Activated naive CD4-positive, alpha-beta T cell treated with anti-CD3 and anti-CD28 coated beads, Interleukin-2, amount 10 ng/mL, durations not matched to agents 7 days and 5 days (primary cell): ENCODE measurements at regions not wholly inside any gene's neighbourhood (a gene's known extent, or its start where the extent isn't known, plus 50 kb on each side); places are given as distances from the start of the nearest gene placed in this dataset.
"Not testable (repeated sequence)": the region's sequence is repeated elsewhere in the genome, so short reads cannot be mapped to it uniquely, and the experiment has no call there.

Source experiments
- CTCF ChIA-PET: fragments of 350-600 bp; sonication (Branson Sonifier 250); formaldehyde crosslinking; loops from one replicate; lab custom pipeline; 2021; ENCODE audit warnings: antibody characterized with exemption; lab: Charles Lee
- DNase-seq: peaks from one replicate; pipeline ENCODE4 v3.0.0-alpha.2; 2020
- H3K27ac Mint-ChIP-seq: one replicate; pipeline ENCODE4 v1.8.0; 2021; ENCODE audit warnings: mild to moderate bottlenecking, moderate library complexity, mixed read lengths
- H3K27me3 Mint-ChIP-seq: one replicate; pipeline ENCODE4 v1.8.0; 2021; ENCODE audit warnings: mild to moderate bottlenecking, mixed read lengths
- H3K36me3 Mint-ChIP-seq: one replicate; pipeline ENCODE4 v1.8.0; 2021; ENCODE audit warnings: mixed read lengths
- H3K4me1 Mint-ChIP-seq: one replicate; pipeline ENCODE4 v1.8.0; 2021; ENCODE audit warnings: mixed read lengths
- H3K4me3 Mint-ChIP-seq: one replicate; pipeline ENCODE4 v1.8.0; 2021; ENCODE audit warnings: mild to moderate bottlenecking, moderate library complexity, mixed read lengths
- H3K9me3 Mint-ChIP-seq: one replicate; pipeline ENCODE4 v1.8.0; 2021; ENCODE audit warnings: mixed read lengths

GRCh38 chr2:134002921-134003320 is 251.0 kb upstream of the MGAT5 start:
- Mint-ChIP-seq H3K27ac (no peak overlapping the region), H3K36me3 (no peaks in the 10 kb centered on the region), H3K4me1 (no peaks in the 10 kb centered on the region), H3K27me3 (peaks cover 16% of the 10 kb centered on the region), H3K9me3 (no peaks in the 10 kb centered on the region), H3K4me3 (no peak overlapping the region)
- DNase-seq, result no peak
- CTCF ChIA-PET, result interaction anchor here (1.1 to 1.6 kb wide), 2 partner anchors 116 to 125 kb away, joined by 3 to 6 read pairs; no protein-coding TSS in a partner anchor

DNA sequence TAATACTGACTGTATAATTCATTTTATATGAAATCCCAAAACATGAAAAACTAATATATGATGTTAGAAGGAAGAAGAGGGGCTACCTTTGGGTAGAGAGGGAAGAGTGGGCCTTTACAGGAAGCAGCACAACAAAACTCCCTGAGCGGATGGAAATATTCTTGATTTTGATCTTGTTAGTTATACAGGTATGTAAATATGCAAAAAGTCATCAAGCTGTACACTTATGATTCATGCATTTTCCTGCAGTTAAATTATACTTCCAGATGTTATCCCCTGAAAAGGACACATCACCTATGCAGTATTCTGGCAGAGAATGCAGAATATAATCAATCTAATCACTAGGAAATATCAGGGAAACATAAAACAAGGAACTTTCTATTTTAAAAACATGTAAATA is 249.4 kb upstream of the MGAT5 start:
- DNase-seq, result no peak
- Mint-ChIP-seq H3K4me1 (no peaks in the 10 kb centered on the region), H3K27ac (no peak overlapping the region), H3K36me3 (no peaks in the 10 kb centered on the region), H3K4me3 (no peak overlapping the region), H3K9me3 (no peaks in the 10 kb centered on the region), H3K27me3 (peaks cover 16% of the 10 kb centered on the region)
- CTCF ChIA-PET, result no interaction called here

- Mint-ChIP-seq H3K27ac (no peak overlapping the region), H3K27me3 (peaks cover 7% of the 10 kb centered on the region), H3K4me1 (no peaks in the 10 kb centered on the region), H3K4me3 (no peak overlapping the region), H3K36me3 (no peaks in the 10 kb centered on the region), H3K9me3 (no peaks in the 10 kb centered on the region)
- CTCF ChIA-PET, result no interaction called here
- DNase-seq, result no peak
Measured at GRCh38 chr2:134008837-134009236, 245.0 kb upstream of the MGAT5 start.

GRCh38 chr2:134009440-134009839 is 244.4 kb upstream of the MGAT5 start:
- Mint-ChIP-seq H3K27me3 (peaks cover 7% of the 10 kb centered on the region), H3K9me3 (no peaks in the 10 kb centered on the region), H3K4me3 (no peak overlapping the region), H3K36me3 (no peaks in the 10 kb centered on the region), H3K4me1 (no peaks in the 10 kb centered on the region), H3K27ac (no peak overlapping the region)
- DNase-seq, result no peak
- CTCF ChIA-PET, result no interaction called here

GRCh38 chr2:134009906-134010305 is 244.0 kb upstream of the MGAT5 start:
- H3K4me3 Mint-ChIP-seq, H3K27ac Mint-ChIP-seq, H3K27me3 Mint-ChIP-seq, DNase-seq, H3K4me1 Mint-ChIP-seq, H3K36me3 Mint-ChIP-seq, CTCF ChIA-PET, H3K9me3 Mint-ChIP-seq: not testable (repeated sequence)

GRCh38 chr2:134011936-134012586 is 241.8 kb upstream of the MGAT5 start:
- Mint-ChIP-seq H3K36me3 (no peaks in the 10 kb centered on the region), H3K27me3 (peaks cover 7% of the 10 kb centered on the region), H3K27ac (no peak overlapping the region), H3K4me3 (no peak overlapping the region), H3K4me1 (no peaks in the 10 kb centered on the region), H3K9me3 (no peaks in the 10 kb centered on the region)
- no peak for DNase-seq
- CTCF ChIA-PET, result no interaction called here

DNA sequence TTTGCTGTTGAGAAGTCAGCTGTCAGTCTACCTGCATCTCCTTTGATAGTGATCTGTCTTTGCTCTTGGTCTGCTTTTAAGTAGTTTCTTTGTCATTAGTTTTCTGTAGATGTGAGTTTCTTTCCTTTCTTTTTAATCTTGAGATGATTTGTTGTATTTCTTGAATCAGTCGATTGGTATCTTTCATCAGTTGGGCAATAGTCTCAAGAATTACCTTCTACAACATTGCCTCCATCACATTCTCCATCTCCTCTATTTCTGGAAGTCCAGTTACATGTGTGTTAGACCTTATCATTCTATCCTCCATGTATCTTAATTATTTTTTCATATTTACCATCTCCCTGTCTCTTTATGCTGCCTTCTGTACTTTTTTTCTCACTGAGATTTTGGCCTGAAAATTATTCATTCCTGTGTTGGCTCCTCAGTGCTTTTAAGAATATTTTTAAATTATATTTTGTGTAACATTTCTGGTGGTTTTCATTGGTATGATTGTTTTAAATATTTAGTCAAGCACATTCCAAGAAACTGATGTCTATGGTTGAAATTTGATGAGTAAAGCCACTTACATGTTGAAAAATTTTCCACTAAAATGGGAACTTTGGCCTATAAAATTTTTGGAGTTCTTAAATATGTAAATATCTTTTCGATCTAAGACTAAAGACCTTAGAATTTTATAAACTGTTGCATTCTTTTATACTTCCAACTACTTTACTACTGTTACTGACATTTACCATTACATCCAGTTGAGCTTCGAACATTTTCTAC is 239.5 kb upstream of the MGAT5 start:
- Mint-ChIP-seq H3K27ac (no peak overlapping the region), H3K4me3 (no peak overlapping the region), H3K9me3 (no peaks in the 10 kb centered on the region), H3K27me3 (peaks cover 7% of the 10 kb centered on the region), H3K4me1 (no peaks in the 10 kb centered on the region), H3K36me3 (no peaks in the 10 kb centered on the region)
- DNase-seq, result no peak
- CTCF ChIA-PET, result no interaction called here

DNA sequence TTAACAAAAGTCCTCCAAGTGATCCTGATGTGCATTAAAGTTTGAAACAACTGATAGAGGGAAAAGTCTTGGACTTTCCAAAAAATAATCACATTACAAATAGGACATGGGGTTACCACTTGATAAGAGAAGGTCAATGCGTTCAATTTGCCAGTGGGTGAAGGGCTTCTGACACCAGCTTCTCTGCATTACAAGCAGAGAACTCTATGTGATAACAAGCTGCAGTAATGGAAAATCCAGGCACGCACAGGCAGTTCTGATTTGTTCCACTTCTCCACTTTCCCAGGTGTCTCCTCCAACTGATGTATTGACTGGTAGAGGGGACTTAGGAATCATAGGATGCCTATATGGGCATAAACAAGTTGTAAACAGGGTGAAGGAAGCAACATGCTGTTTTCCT is 234.0 kb upstream of the MGAT5 start:
- CTCF ChIA-PET, result no interaction called here
- no peak overlapping the region for H3K4me3 Mint-ChIP-seq
- H3K36me3 Mint-ChIP-seq, result no peaks in the 10 kb centered on the region
- H3K4me1 Mint-ChIP-seq, result peaks cover 12% of the 10 kb centered on the region
- no peaks in the 10 kb centered on the region for H3K9me3 Mint-ChIP-seq
- DNase-seq, result no peak
- H3K27ac Mint-ChIP-seq, result no peak overlapping the region
- peaks cover 12% of the 10 kb centered on the region for H3K27me3 Mint-ChIP-seq

DNA sequence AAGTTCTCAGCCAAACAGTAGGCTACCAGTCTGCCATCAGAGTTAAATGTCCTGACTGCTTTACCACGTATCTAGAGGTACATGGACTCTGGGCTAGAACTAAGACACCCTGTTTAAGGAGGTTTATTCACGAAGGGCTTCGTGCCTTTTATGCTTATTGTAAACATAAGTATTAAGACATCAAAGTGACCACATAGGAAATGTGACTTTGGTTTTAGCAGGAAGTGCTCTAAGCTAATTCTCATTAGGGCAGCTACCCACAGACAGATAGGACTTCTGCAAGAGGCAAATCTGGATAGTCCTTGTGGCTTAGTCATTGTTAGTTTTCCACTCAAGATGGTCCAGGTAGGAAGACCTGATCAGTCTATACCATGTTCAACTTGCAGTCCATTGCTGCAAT is 233.3 kb upstream of the MGAT5 start:
- Mint-ChIP-seq H3K4me3 (no peak overlapping the region), H3K27me3 (peaks cover 13% of the 10 kb centered on the region), H3K9me3 (no peaks in the 10 kb centered on the region), H3K36me3 (no peaks in the 10 kb centered on the region), H3K4me1 (peaks cover 12% of the 10 kb centered on the region), H3K27ac (no peak overlapping the region)
- CTCF ChIA-PET, result no interaction called here
- no peak for DNase-seq

GRCh38 chr2:134021830-134022524 is 231.9 kb upstream of the MGAT5 start:
- Mint-ChIP-seq H3K27me3 (peaks cover 23% of the 10 kb centered on the region), H3K4me1 (peaks cover 12% of the 10 kb centered on the region), H3K36me3 (no peaks in the 10 kb centered on the region), H3K27ac (no peak overlapping the region), H3K4me3 (no peak overlapping the region), H3K9me3 (no peaks in the 10 kb centered on the region)
- no peak for DNase-seq
- CTCF ChIA-PET, result no interaction called here

DNA sequence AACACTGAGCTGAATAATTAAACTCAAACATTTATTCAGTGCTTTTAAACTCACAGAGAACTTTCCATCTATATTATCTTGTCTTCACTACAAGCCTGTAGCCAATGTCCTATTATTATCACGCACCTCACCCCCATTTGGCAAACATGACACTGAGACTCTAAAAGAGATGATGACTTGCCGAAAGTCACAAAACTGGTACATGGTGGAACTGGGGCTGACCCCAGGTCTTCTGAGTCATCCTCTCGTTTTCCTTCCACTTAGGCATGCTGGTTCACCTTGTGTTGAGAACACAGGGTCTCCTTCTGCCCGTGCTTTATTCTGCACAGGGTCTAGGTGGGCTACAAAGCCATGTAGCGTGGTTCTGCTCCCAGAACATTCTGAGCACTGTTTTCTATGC is 230.0 kb upstream of the MGAT5 start:
- peaks cover 12% of the 10 kb centered on the region for H3K4me1 Mint-ChIP-seq
- peaks cover 42% of the 10 kb centered on the region for H3K27me3 Mint-ChIP-seq
- no peak for DNase-seq
- no peak overlapping the region for H3K4me3 Mint-ChIP-seq
- H3K36me3 Mint-ChIP-seq, result no peaks in the 10 kb centered on the region
- no peaks in the 10 kb centered on the region for H3K9me3 Mint-ChIP-seq
- H3K27ac Mint-ChIP-seq, result no peak overlapping the region
- CTCF ChIA-PET, result no interaction called here

GRCh38 chr2:134027980-134028379 is 225.9 kb upstream of the MGAT5 start:
- H3K36me3 Mint-ChIP-seq, result no peaks in the 10 kb centered on the region
- no peak for DNase-seq
- H3K9me3 Mint-ChIP-seq, result no peaks in the 10 kb centered on the region
- no peak overlapping the region for H3K4me3 Mint-ChIP-seq
- no peak overlapping the region for H3K27ac Mint-ChIP-seq
- H3K4me1 Mint-ChIP-seq, result no peaks in the 10 kb centered on the region
- peaks cover 66% of the 10 kb centered on the region for H3K27me3 Mint-ChIP-seq
- CTCF ChIA-PET, result no interaction called here

DNA sequence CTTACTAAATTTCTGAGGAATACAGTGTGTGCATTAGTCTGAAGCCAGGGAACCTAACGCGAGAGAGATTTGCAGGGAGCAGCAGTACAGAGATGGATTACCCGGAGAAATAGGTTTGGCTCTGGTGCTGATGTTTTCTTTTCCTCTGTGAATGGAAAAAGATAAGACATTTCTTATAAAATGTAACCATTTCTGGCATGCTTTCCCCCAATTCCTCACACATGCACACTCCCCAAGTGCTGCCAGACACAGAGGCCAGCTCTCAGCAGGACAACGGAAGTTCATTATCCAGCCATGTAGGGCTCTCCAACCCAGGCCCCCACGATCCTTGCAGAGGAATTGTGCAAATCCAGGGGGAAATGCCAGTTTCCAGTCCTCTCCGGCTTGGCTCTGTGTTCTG is 224.5 kb upstream of the MGAT5 start:
- Mint-ChIP-seq H3K9me3 (no peaks in the 10 kb centered on the region), H3K4me3 (no peak overlapping the region), H3K36me3 (no peaks in the 10 kb centered on the region), H3K4me1 (no peaks in the 10 kb centered on the region), H3K27me3 (peaks cover 62% of the 10 kb centered on the region), H3K27ac (no peak overlapping the region)
- DNase-seq, result no peak
- CTCF ChIA-PET, result no interaction called here

DNA sequence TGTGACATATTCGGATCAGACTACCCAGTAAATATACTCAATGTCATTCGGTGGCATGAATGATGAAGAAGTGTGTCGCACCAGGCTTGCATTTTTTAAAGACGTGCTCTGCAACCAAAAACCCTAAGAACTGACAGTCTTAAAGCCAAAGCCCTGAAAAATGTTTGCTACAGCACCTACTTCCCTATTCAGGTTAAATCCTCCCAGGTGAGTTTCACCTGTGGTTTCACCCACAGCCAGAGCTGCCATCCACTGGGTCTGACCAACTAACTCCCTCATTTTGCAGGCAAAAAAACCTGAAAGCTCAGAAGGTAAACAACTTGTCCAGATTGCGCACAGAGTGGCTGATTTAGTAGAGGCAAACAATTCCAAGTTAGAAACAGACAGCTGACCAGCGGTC is 222.3 kb upstream of the MGAT5 start:
- Mint-ChIP-seq H3K27ac (no peak overlapping the region), H3K4me3 (no peak overlapping the region), H3K4me1 (no peaks in the 10 kb centered on the region), H3K27me3 (peaks cover 52% of the 10 kb centered on the region), H3K36me3 (no peaks in the 10 kb centered on the region), H3K9me3 (no peaks in the 10 kb centered on the region)
- DNase-seq, result no peak
- CTCF ChIA-PET, result no interaction called here
